GM18502 (cell line): ENCODE measurements at regions not wholly inside any gene's neighbourhood (a gene's known extent, or its start where the extent isn't known, plus 50 kb on each side); places are given as distances from the start of the nearest gene placed in this dataset.
"Not testable (repeated sequence)": the region's sequence is repeated elsewhere in the genome, so short reads cannot be mapped to it uniquely, and the experiment has no call there.

Experiments used
- ATAC-seq: cut with Tn5 transposase; IDR thresholded peaks from one replicate; pipeline ENCODE4 v1.9.1; 2021; ENCODE audit warnings: mild to moderate bottlenecking; ENCODE audit not compliant: unreplicated experiment, poor library complexity

- no peak for ATAC-seq
Measured at GRCh38 chr13:50422181-50423148, 407.2 kb downstream of the KCNRG start.

- no peak for ATAC-seq
Measured at GRCh38 chr13:50424993-50425392, 409.7 kb downstream of the KCNRG start.

GRCh38 chr13:50425772-50426171, 410.5 kb downstream of the KCNRG start:
- no peak for ATAC-seq

- ATAC-seq: no peak
Measured at GRCh38 chr13:50426927-50427326, 411.7 kb downstream of the KCNRG start.

- ATAC-seq: not testable (repeated sequence)
Measured at GRCh38 chr13:50427511-50427910, 412.3 kb downstream of the KCNRG start.

GRCh38 chr13:50428183-50428877, 413.1 kb downstream of the KCNRG start:
- no peak for ATAC-seq

GRCh38 chr13:50435011-50435410, 408.5 kb downstream of the DLEU7 start:
- no peak for ATAC-seq

- ATAC-seq: no peak
Measured at GRCh38 chr13:50437252-50437651, 406.2 kb downstream of the DLEU7 start.

GRCh38 chr13:50438351-50438750, 405.1 kb downstream of the DLEU7 start:
- ATAC-seq: no peak

GRCh38 chr13:50441130-50441529, 402.4 kb downstream of the DLEU7 start:
- no peak for ATAC-seq

- ATAC-seq: no peak
Measured at GRCh38 chr13:50444726-50445125, 398.8 kb downstream of the DLEU7 start.

- ATAC-seq: no peak
Measured at GRCh38 chr13:50446611-50447010, 396.9 kb downstream of the DLEU7 start.

GRCh38 chr13:50448535-50448998, 394.9 kb downstream of the DLEU7 start:
- no peak for ATAC-seq

GRCh38 chr13:50449465-50449864, 394.0 kb downstream of the DLEU7 start:
- no peak for ATAC-seq

GRCh38 chr13:50450279-50450678, 393.2 kb downstream of the DLEU7 start:
- no peak for ATAC-seq

- ATAC-seq: no peak
Measured at GRCh38 chr13:50451609-50452008, 391.9 kb downstream of the DLEU7 start.

GRCh38 chr13:50452028-50452427, 391.5 kb downstream of the DLEU7 start:
- ATAC-seq: no peak

- no peak for ATAC-seq
Measured at GRCh38 chr13:50452756-50453155, 390.7 kb downstream of the DLEU7 start.

- ATAC-seq: no peak
Measured at GRCh38 chr13:50453188-50453587, 390.3 kb downstream of the DLEU7 start.

- ATAC-seq: no peak
Measured at GRCh38 chr13:50456111-50456510, 387.4 kb downstream of the DLEU7 start.
